GM12874 (cell line): ENCODE measurements at regions not wholly inside any gene's neighbourhood (a gene's known extent, or its start where the extent isn't known, plus 50 kb on each side); places are given as distances from the start of the nearest gene placed in this dataset.

Source experiments
- TF ChIP-seq, protein P1 (sequence below): IDR thresholded peaks from 2 replicates; pipeline ENCODE4 v1.5.1; 2011; ENCODE audit warnings: low read depth, mild to moderate bottlenecking, control low read depth, low read length, moderate library complexity; ENCODE audit not compliant: insufficient read depth

GRCh38 chr13:85212692-85213091, 586.5 kb downstream of the SLITRK6 start:
- TF ChIP-seq, protein P1, sequence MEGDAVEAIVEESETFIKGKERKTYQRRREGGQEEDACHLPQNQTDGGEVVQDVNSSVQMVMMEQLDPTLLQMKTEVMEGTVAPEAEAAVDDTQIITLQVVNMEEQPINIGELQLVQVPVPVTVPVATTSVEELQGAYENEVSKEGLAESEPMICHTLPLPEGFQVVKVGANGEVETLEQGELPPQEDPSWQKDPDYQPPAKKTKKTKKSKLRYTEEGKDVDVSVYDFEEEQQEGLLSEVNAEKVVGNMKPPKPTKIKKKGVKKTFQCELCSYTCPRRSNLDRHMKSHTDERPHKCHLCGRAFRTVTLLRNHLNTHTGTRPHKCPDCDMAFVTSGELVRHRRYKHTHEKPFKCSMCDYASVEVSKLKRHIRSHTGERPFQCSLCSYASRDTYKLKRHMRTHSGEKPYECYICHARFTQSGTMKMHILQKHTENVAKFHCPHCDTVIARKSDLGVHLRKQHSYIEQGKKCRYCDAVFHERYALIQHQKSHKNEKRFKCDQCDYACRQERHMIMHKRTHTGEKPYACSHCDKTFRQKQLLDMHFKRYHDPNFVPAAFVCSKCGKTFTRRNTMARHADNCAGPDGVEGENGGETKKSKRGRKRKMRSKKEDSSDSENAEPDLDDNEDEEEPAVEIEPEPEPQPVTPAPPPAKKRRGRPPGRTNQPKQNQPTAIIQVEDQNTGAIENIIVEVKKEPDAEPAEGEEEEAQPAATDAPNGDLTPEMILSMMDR: no peak

DNA sequence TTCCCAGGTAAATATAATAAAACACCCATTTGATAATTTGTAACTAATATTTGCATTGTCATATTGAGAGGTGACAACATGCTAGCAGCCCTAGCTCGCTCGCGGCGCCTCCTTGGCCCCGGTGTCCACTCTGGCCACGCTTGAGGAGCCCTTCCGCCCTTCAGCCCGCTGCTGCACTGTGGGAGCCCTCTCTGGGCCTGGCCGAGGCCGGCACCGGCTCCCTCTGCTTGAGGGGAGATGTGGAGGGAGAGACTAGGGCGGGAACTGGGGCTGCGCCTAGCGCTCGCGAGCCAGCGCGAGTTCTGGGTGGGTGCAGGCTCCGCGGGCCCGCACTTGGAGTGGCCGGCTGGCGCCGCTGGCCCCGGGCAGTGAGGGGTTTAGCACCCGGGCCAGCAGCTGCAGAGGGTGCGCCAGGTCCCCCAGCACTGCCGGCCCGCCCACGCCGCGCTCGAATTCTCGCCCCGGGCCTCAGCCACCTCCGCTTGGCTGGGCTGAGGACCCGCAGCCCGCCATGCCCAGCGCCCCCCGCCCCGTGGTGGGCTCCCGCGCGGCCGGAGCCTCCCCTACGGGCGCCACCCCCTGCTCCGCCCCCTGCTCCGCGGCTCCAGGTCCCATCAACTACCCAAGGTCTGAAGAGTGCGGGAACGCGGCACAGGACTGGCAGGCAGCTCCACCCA, 594.4 kb downstream of the SLITRK6 start:
- TF ChIP-seq, protein P1: no peak

GRCh38 chr13:85197431-85197830, 601.8 kb downstream of the SLITRK6 start:
- TF ChIP-seq, protein P1: no peak

DNA sequence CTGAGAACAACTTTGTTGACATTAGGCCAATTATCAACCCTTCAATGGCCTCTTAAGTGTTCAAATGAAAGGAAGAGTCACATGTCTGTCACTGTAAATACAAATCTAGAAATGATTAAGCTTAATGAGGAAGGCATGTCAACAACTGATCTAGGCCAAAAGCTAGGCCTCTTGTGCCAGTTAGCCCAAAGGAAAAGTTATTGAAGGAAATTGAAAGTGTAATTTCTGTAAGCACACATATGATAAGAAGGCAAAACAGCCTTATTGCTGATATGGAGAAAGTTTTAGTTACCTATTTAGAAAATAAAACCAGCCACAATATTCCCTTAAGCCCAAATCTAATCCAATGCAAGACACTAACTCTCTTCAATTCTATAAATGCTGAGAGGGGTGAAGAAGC, 604.7 kb downstream of the SLITRK6 start:
- TF ChIP-seq, protein P1: no peak

- TF ChIP-seq, protein P1: no peak
These were observed 607.1 kb downstream of the SLITRK6 start for GRCh38 chr13:85191996-85192718.

DNA sequence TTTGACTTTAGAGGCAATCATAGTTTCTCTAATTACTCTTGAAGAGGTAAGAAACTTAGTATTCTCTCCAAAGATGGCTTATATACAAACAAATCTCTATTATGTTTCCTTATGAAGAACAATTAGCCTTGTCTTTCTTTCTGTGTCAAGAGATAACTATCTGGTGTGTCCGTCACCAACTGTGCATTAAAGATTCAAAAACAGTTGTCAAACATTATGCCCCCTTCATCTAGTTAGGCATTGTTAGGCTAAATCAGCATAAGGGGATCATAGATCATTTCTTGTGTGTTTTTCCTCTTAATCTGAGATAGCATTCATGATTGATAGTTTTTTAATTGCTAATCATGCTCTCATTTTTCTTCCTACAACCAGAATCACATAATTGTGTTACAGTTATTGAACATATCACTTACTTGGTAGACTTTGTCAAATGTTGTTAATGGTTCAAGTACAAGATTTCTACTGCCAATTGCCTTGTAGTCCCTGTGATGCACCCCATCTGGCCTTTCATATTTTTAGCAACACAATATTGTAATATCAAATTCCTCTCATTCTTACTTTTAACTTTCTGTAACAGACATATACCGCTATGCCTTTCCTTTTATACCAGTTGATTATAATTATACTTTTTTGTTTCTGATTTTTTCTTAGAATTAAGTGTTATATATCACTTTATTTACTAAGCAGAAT, 612.7 kb downstream of the SLITRK6 start:
- TF ChIP-seq, protein P1: no peak

- TF ChIP-seq, protein P1: no peak
These were observed 624.9 kb downstream of the SLITRK6 start for GRCh38 chr13:85174291-85174690.
